ENCODE measurements at regions not wholly inside any gene's neighbourhood (a gene's known extent, or its start where the extent isn't known, plus 50 kb on each side); places are given as distances from the start of the nearest gene placed in this dataset.

DNA sequence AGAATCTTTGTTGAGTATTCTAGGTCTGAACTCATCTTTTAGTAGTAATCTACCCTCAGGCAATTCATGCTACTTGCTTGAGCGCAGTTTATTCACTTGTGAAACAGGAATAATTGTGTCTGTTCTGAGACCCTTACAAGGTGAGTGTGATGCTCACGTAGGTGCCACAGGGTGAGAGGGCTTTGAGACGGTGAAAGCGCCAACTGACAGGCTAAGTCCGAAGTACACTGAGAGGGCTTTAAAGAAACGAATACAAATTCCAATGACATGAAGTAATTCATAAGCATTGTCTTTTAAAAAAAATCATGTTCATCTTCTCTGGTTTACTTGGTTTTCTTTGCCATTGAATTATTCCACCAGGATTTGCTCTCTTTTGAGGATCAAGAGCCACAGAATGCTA lies 393.7 kb upstream of the RGMA start:
- TF ChIP-seq, protein P1, sequence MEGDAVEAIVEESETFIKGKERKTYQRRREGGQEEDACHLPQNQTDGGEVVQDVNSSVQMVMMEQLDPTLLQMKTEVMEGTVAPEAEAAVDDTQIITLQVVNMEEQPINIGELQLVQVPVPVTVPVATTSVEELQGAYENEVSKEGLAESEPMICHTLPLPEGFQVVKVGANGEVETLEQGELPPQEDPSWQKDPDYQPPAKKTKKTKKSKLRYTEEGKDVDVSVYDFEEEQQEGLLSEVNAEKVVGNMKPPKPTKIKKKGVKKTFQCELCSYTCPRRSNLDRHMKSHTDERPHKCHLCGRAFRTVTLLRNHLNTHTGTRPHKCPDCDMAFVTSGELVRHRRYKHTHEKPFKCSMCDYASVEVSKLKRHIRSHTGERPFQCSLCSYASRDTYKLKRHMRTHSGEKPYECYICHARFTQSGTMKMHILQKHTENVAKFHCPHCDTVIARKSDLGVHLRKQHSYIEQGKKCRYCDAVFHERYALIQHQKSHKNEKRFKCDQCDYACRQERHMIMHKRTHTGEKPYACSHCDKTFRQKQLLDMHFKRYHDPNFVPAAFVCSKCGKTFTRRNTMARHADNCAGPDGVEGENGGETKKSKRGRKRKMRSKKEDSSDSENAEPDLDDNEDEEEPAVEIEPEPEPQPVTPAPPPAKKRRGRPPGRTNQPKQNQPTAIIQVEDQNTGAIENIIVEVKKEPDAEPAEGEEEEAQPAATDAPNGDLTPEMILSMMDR (IDR thresholded peaks at IDR 0.05): no peak
- TF ChIP-seq EP300 (IDR thresholded peaks at IDR 0.05): no peak

Data from tibial nerve (tissue), 4 donors.